Neural progenitor cell (in vitro differentiated cells): ENCODE measurements at regions not wholly inside any gene's neighbourhood (a gene's known extent, or its start where the extent isn't known, plus 50 kb on each side); places are given as distances from the start of the nearest gene placed in this dataset.

ENCODE experiments used
- EZH2 ChIP-seq: fragments of 200-600 bp; sonication (generic); IDR thresholded peaks from 2 replicates; pipeline ENCODE4 v1.6.1; 2017; ENCODE audit warnings: antibody characterized with exemption, mild to moderate bottlenecking, moderate library complexity
- EZH2phosphoT487 ChIP-seq: fragments of 200-600 bp; sonication (generic); IDR thresholded peaks from 2 replicates; pipeline ENCODE4 v1.6.1; 2017; ENCODE audit warnings: antibody characterized with exemption
- TF ChIP-seq, protein P1 (sequence below): fragments of 200-600 bp; sonication (generic); IDR thresholded peaks from 2 replicates; pipeline ENCODE4 v1.5.1; 2017; ENCODE audit warnings: antibody characterized with exemption, mild to moderate bottlenecking

DNA sequence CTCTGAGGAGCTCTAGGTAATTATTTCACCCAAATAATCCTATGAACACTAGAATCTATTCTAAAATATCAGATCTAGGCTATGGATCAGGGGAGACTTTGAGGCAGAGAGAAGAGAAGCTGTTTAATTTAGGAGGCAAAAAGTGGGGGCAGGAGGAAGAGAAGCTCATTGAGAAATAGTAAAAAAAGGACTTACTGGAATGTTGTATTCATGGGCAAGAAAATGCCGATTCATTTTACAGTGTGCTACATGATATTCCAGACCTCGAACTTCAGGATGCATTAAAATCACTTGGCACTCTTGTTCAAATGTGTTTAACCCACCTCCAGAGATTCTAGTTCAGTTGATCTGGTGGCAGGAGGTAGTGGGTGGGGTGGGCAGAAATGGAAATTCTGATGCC lies 109.5 kb upstream of the ITGB1 start:
- TF ChIP-seq, protein P1, sequence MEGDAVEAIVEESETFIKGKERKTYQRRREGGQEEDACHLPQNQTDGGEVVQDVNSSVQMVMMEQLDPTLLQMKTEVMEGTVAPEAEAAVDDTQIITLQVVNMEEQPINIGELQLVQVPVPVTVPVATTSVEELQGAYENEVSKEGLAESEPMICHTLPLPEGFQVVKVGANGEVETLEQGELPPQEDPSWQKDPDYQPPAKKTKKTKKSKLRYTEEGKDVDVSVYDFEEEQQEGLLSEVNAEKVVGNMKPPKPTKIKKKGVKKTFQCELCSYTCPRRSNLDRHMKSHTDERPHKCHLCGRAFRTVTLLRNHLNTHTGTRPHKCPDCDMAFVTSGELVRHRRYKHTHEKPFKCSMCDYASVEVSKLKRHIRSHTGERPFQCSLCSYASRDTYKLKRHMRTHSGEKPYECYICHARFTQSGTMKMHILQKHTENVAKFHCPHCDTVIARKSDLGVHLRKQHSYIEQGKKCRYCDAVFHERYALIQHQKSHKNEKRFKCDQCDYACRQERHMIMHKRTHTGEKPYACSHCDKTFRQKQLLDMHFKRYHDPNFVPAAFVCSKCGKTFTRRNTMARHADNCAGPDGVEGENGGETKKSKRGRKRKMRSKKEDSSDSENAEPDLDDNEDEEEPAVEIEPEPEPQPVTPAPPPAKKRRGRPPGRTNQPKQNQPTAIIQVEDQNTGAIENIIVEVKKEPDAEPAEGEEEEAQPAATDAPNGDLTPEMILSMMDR, result no peak
- no peak for TF ChIP-seq EZH2phosphoT487
- no peak for TF ChIP-seq EZH2
